CD4-positive, alpha-beta T cell treated with Interleukin-12 subunit alpha and Interleukin-12 subunit beta, for 1 hour (primary cell): ENCODE measurements at regions not wholly inside any gene's neighbourhood (a gene's known extent, or its start where the extent isn't known, plus 50 kb on each side); places are given as distances from the start of the nearest gene placed in this dataset.
"Not testable (repeated sequence)": the region's sequence is repeated elsewhere in the genome, so short reads cannot be mapped to it uniquely, and the experiment has no call there.

Experiments
- DNase-seq: peaks from one replicate; pipeline ENCODE4 v3.0.0-alpha.2; 2020

DNA sequence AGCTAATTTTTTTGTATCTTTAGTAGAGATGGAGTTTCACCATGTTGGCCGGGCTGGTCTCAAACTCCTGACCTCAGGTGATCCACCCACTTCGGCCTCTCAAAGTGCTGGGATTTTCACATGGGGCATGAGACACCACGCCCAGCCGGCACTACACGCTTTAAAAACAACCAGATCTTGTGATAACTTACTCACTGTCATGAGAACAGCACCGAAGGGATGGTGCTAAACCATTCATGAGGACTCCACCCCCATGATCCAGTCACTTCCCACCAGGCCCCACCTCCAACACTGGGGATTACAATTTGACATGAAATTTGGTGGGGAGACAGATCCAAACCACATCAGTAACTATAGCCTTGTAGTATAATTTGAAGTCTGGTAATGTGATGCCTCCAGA lies 67.4 kb upstream of the ZNF169 start:
- DNase-seq, result not testable (repeated sequence)

DNA sequence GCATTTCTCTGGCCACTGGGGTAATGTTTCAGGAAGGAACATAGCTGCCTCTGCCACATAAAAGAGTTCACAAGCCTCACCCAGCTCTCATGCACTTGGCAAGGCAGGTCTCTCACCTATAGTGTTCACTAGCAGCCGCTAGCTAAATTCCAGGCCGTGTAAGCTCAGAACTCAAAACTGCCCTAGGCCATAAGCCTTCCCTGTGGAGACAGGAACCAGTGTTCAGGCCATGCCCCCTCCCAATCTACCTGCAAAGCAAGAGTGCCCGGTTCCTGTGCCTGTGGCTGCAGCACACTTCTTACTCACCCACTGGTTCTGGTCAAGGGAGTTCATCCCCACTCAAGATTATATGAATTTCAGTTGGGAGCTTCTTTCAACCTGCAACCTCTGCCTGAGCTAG lies 60.7 kb upstream of the ZNF169 start:
- DNase-seq, result no peak

- DNase-seq, result no peak
Measured at GRCh38 chr9:94199776-94200175, 59.3 kb upstream of the ZNF169 start.

GRCh38 chr9:94204174-94204573 lies 54.9 kb upstream of the ZNF169 start:
- no peak for DNase-seq

DNA sequence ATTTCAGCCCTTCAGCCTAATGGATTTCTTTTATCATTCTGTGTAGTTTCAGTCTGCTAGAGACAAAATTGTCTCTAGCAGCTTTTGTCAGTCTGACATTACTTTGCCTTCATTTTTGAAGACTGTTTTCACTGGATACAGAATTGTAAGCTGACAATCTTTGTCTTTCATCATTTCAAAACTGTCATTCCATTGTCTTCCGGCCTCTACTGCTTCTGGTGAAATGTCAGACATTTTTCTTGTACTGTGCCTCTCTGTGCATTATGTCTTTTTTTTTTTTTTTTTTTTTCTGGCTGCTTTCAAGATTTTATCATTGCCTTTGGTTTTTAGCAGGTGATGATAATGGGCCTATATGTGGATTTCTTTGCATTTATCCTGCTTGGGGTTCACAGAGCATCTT lies 51.3 kb upstream of the ZNF169 start:
- DNase-seq, result no peak
